Adipocyte (in vitro differentiated cells): ENCODE measurements at regions not wholly inside any gene's neighbourhood (a gene's known extent, or its start where the extent isn't known, plus 50 kb on each side); places are given as distances from the start of the nearest gene placed in this dataset.
"Not testable (repeated sequence)": the region's sequence is repeated elsewhere in the genome, so short reads cannot be mapped to it uniquely, and the experiment has no call there.

Experiments
- DNase-seq: peaks from one replicate; pipeline ENCODE4 v3.0.0-alpha.2; 2015; ENCODE audit warnings: low read depth
- H3K27me3 ChIP-seq: replicated peaks from 2 replicates; pipeline ENCODE4 v1.7.0; 2013; ENCODE audit warnings: mild to moderate bottlenecking, low read length, moderate library complexity; ENCODE audit not compliant: control insufficient read depth, insufficient read depth
- H3K36me3 ChIP-seq: 2 replicates; pipeline ENCODE4 v1.7.0; 2013; ENCODE audit warnings: low read length, mild to moderate bottlenecking, moderate library complexity; ENCODE audit not compliant: control insufficient read depth, insufficient read depth, severe bottlenecking
- H3K4me1 ChIP-seq: 2 replicates; pipeline ENCODE4 v1.7.0; 2013; ENCODE audit warnings: mild to moderate bottlenecking, low read length, moderate library complexity; ENCODE audit not compliant: control insufficient read depth, insufficient read depth
- H3K4me3 ChIP-seq: 2 replicates; pipeline ENCODE4 v1.7.0; 2013; ENCODE audit warnings: mild to moderate bottlenecking, low read length, moderate library complexity
- H3K9ac ChIP-seq: 2 replicates; pipeline ENCODE4 v1.7.0; 2013; ENCODE audit warnings: mild to moderate bottlenecking, low read length, moderate library complexity
- H3K9me3 ChIP-seq: 2 replicates; pipeline ENCODE4 v1.7.0; 2013; ENCODE audit warnings: mild to moderate bottlenecking, low read length, moderate library complexity; ENCODE audit not compliant: control insufficient read depth

DNA sequence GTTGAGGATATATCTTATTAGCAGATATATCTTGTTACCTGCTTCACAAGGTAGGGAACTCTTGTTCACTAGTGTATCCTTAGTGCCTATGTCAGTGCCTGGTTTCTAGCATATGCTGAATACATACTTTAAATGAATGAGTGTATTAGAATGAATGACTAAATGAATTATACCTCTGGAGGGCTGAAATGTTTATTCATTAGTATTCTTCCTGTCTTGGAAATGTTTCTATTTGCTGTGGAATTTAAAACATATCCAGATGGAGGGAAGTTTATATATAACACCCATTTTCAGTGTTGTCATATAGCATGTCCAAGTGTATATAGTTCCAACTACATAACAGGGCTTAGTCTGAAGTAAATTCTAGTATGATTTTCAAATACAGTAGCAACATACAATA, 581.5 kb downstream of the TBL1XR1 start:
- no peak overlapping the region for H3K9ac ChIP-seq
- DNase-seq: peak; percentile 3
- H3K36me3 ChIP-seq: no peaks in the 10 kb centered on the region
- H3K9me3 ChIP-seq: no peaks in the 10 kb centered on the region
- H3K4me1 ChIP-seq: no peaks in the 10 kb centered on the region
- no peaks in the 10 kb centered on the region for H3K27me3 ChIP-seq
- H3K4me3 ChIP-seq: no peak overlapping the region

DNA sequence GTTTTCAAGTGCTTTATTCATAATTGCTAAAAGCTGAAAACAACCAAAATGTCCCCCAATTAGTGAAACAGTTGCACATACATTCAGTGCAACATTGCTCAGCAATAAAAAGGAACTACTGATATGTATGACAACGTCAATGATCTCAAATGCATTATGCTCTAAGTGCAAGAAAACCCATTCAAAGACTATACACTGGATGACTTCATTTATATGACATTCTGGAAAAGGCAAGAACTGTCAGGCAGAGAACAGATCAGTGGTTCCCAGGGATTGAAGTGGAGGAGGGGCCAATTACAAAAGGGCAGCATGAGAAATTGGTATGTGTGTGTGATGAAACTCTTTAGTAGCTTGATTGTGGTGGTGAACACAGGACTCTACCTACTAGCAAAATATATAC, 585.6 kb downstream of the TBL1XR1 start:
- Histone ChIP-seq H3K36me3 (no peaks in the 10 kb centered on the region), H3K27me3 (no peaks in the 10 kb centered on the region), H3K9me3 (no peaks in the 10 kb centered on the region), H3K9ac (no peak overlapping the region), H3K4me3 (no peak overlapping the region), H3K4me1 (no peaks in the 10 kb centered on the region)
- DNase-seq: no peak

- Histone ChIP-seq H3K9me3 (no peaks in the 10 kb centered on the region), H3K4me1 (no peaks in the 10 kb centered on the region), H3K36me3 (no peaks in the 10 kb centered on the region), H3K9ac (no peak overlapping the region), H3K27me3 (no peaks in the 10 kb centered on the region), H3K4me3 (no peak overlapping the region)
- DNase-seq: no peak
Measured at GRCh38 chr3:176609361-176609760, 587.9 kb downstream of the TBL1XR1 start.

DNA sequence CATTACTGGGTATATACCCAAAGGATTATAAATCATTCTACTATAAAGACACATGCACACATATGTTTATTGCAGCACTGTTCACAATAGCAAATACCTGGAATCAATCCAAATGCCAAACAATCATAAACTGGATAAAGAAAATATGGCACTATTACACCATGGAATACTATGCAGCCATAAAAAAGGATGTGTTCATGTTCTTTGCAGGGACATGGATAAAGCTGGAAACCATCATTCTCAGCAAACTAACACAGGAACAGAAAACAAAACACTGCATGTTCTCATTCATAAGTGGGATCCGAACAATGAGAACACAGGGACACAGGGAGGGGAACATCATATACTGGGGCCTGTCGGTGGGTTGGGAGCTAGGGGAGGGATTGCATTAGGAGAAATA, 591.7 kb downstream of the TBL1XR1 start:
- H3K4me3 ChIP-seq, H3K36me3 ChIP-seq, H3K4me1 ChIP-seq, H3K27me3 ChIP-seq, H3K9ac ChIP-seq, DNase-seq, H3K9me3 ChIP-seq: not testable (repeated sequence)

DNA sequence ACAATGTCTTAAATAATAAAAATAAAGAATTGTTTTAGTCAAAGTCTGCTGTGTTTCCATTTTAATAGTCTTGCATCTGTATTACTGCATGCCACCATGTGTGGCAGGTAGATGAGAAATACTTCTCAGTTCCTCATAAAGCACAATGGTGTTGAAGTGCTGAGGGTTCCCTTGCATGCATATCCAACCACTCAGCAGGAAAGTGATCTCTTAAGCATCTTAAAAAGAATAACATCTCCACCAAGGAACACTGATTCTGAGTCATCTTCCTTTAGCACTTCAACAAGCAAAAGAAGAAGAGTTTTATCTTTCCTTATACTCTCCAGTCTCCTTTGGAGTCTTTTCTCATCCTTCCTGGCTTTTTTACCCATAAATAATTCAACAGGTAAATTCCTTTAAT, 602.0 kb downstream of the TBL1XR1 start:
- peak; percentile 18 for DNase-seq
- Histone ChIP-seq H3K27me3 (no peaks in the 10 kb centered on the region), H3K9me3 (no peaks in the 10 kb centered on the region), H3K4me3 (no peak overlapping the region), H3K36me3 (no peaks in the 10 kb centered on the region), H3K9ac (no peak overlapping the region), H3K4me1 (no peaks in the 10 kb centered on the region)

- H3K4me1 ChIP-seq: peaks cover 6% of the 10 kb centered on the region
- DNase-seq: no peak
- no peaks in the 10 kb centered on the region for H3K36me3 ChIP-seq
- H3K27me3 ChIP-seq: no peaks in the 10 kb centered on the region
- no peak overlapping the region for H3K4me3 ChIP-seq
- H3K9ac ChIP-seq: no peak overlapping the region
- no peaks in the 10 kb centered on the region for H3K9me3 ChIP-seq
Measured at GRCh38 chr3:176590722-176591121, 606.6 kb downstream of the TBL1XR1 start.

- no peaks in the 10 kb centered on the region for H3K9me3 ChIP-seq
Measured at GRCh38 chr3:176587089-176587488, 610.2 kb downstream of the TBL1XR1 start.

GRCh38 chr3:176584413-176585176, 612.7 kb downstream of the TBL1XR1 start:
- Histone ChIP-seq H3K9me3 (no peaks in the 10 kb centered on the region), H3K9ac (peak overlapping the region; percentile 15), H3K36me3 (no peaks in the 10 kb centered on the region)

More at GRCh38 chr3:176587089-176587488, 610.2 kb downstream of the TBL1XR1 start:
- Histone ChIP-seq H3K4me1 (peaks cover 29% of the 10 kb centered on the region), H3K36me3 (no peaks in the 10 kb centered on the region), H3K9ac (no peak overlapping the region), H3K4me3 (peak overlapping the region; percentile 45), H3K27me3 (no peaks in the 10 kb centered on the region)
- DNase-seq: no peak

DNA sequence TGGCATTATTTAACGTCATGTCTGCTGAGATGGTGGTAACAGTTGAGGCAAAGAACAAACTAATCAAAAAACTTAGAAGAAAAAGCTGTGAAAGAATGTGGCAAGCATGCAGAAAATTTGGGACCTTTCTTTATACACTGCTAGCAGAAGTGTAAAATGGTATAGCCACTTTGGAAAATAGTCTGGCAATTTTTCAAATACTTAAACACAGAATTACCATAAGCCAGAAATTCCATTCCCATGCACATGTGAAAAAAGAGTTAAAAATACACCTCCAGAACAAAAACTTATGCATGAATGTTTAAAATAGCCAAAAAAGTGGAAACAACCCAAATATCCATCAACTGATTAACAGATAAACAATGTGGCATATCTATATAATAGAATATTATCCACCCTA, 613.3 kb downstream of the TBL1XR1 start:
- H3K4me3 ChIP-seq: no peak overlapping the region
- H3K4me1 ChIP-seq: peaks cover 29% of the 10 kb centered on the region
- no peaks in the 10 kb centered on the region for H3K36me3 ChIP-seq
- DNase-seq: peak; percentile 19
- peak overlapping the region; percentile 15 for H3K9ac ChIP-seq
- H3K9me3 ChIP-seq: no peaks in the 10 kb centered on the region
- no peaks in the 10 kb centered on the region for H3K27me3 ChIP-seq

More at GRCh38 chr3:176584413-176585176, 612.7 kb downstream of the TBL1XR1 start:
- H3K4me3 ChIP-seq: no peak overlapping the region
- peak; percentile 83 for DNase-seq
- no peaks in the 10 kb centered on the region for H3K27me3 ChIP-seq
- peaks cover 29% of the 10 kb centered on the region for H3K4me1 ChIP-seq

- no peak overlapping the region for H3K9ac ChIP-seq
- H3K27me3 ChIP-seq: no peaks in the 10 kb centered on the region
- peaks cover 26% of the 10 kb centered on the region for H3K4me1 ChIP-seq
- DNase-seq: no peak
- H3K9me3 ChIP-seq: no peaks in the 10 kb centered on the region
- no peak overlapping the region for H3K4me3 ChIP-seq
- no peaks in the 10 kb centered on the region for H3K36me3 ChIP-seq
Measured at GRCh38 chr3:176581589-176581988, 615.7 kb downstream of the TBL1XR1 start.

GRCh38 chr3:176579711-176580185, 617.5 kb downstream of the TBL1XR1 start:
- H3K9me3 ChIP-seq: no peaks in the 10 kb centered on the region
- H3K4me3 ChIP-seq: no peak overlapping the region

DNA sequence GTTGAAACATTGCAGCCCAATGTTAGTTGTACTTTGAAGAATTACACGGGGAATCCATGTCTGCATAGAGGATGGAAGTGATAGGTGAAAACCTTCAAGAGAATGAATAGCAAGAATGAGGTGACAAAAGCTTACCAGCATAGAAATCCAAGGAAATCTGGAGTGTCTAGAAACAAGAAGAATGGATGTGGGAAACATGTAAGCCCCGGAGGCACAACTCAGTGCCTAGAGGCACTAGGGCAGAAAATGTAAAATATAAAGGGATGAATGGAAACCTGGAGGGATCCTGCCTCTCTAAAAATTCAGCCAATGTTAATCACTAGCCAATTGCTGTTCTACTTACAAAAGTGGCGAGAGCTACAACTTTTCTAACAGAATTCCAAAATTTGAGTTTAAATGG, 619.0 kb downstream of the TBL1XR1 start:
- Histone ChIP-seq H3K36me3 (no peaks in the 10 kb centered on the region), H3K4me3 (no peak overlapping the region), H3K4me1 (peaks cover 2% of the 10 kb centered on the region), H3K9me3 (no peaks in the 10 kb centered on the region), H3K27me3 (no peaks in the 10 kb centered on the region), H3K9ac (no peak overlapping the region)
- no peak for DNase-seq

More at GRCh38 chr3:176579711-176580185, 617.5 kb downstream of the TBL1XR1 start:
- no peaks in the 10 kb centered on the region for H3K27me3 ChIP-seq
- H3K36me3 ChIP-seq: no peaks in the 10 kb centered on the region
- no peak overlapping the region for H3K9ac ChIP-seq
- peaks cover 14% of the 10 kb centered on the region for H3K4me1 ChIP-seq
- DNase-seq: peak; percentile 54
